HG03039 (cell line): ENCODE measurements at regions not wholly inside any gene's neighbourhood (a gene's known extent, or its start where the extent isn't known, plus 50 kb on each side); places are given as distances from the start of the nearest gene placed in this dataset.
A peak's percentile ranks its signal among the peaks of the same experiment; 100 is the strongest.

Source experiments
- ATAC-seq: cut with Tn5 transposase; IDR thresholded peaks from one replicate; pipeline ENCODE4 v1.9.1; 2021; ENCODE audit warnings: mild to moderate bottlenecking, moderate library complexity; ENCODE audit not compliant: unreplicated experiment

GRCh38 chr4:10773656-10774055 is 89.1 kb upstream of the CLNK start:
- ATAC-seq, result no peak

- ATAC-seq, result no peak
Measured at GRCh38 chr4:10773010-10773409, 88.4 kb upstream of the CLNK start.

GRCh38 chr4:10765386-10765785 is 80.8 kb upstream of the CLNK start:
- ATAC-seq, result no peak

- ATAC-seq, result no peak
Measured at GRCh38 chr4:10762561-10762960, 78.0 kb upstream of the CLNK start.

- no peak for ATAC-seq
Measured at GRCh38 chr4:10761903-10762302, 77.3 kb upstream of the CLNK start.

- ATAC-seq, result no peak
Measured at GRCh38 chr4:10760086-10760485, 75.5 kb upstream of the CLNK start.

GRCh38 chr4:10758906-10759305 is 74.3 kb upstream of the CLNK start:
- ATAC-seq, result no peak

GRCh38 chr4:10753856-10754402 is 69.4 kb upstream of the CLNK start:
- ATAC-seq, result no peak

- no peak for ATAC-seq
Measured at GRCh38 chr4:10753336-10753735, 68.8 kb upstream of the CLNK start.

GRCh38 chr4:10750714-10751113 is 66.1 kb upstream of the CLNK start:
- no peak for ATAC-seq

GRCh38 chr4:10747186-10747585 is 62.6 kb upstream of the CLNK start:
- ATAC-seq, result peak; percentile 50

- no peak for ATAC-seq
Measured at GRCh38 chr4:10746371-10747171, 62.0 kb upstream of the CLNK start.

- peak; percentile 47 for ATAC-seq
Measured at GRCh38 chr4:10743357-10743756, 58.8 kb upstream of the CLNK start.

- no peak for ATAC-seq
Measured at GRCh38 chr4:10741961-10742699, 57.6 kb upstream of the CLNK start.

- ATAC-seq, result no peak
Measured at GRCh38 chr4:10740891-10741620, 56.5 kb upstream of the CLNK start.

- ATAC-seq, result no peak
Measured at GRCh38 chr4:10740251-10740650, 55.7 kb upstream of the CLNK start.

- no peak for ATAC-seq
Measured at GRCh38 chr4:10738826-10739489, 54.4 kb upstream of the CLNK start.

GRCh38 chr4:10737337-10737736 is 52.8 kb upstream of the CLNK start:
- ATAC-seq, result no peak

- no peak for ATAC-seq
Measured at GRCh38 chr4:10736895-10737294, 52.3 kb upstream of the CLNK start.

- ATAC-seq, result no peak
Measured at GRCh38 chr4:10736266-10736665, 51.7 kb upstream of the CLNK start.

GRCh38 chr4:10734697-10735096 is 50.1 kb upstream of the CLNK start:
- no peak for ATAC-seq
